ENCODE measurements at regions not wholly inside any gene's neighbourhood (a gene's known extent, or its start where the extent isn't known, plus 50 kb on each side); places are given as distances from the start of the nearest gene placed in this dataset.

DNA sequence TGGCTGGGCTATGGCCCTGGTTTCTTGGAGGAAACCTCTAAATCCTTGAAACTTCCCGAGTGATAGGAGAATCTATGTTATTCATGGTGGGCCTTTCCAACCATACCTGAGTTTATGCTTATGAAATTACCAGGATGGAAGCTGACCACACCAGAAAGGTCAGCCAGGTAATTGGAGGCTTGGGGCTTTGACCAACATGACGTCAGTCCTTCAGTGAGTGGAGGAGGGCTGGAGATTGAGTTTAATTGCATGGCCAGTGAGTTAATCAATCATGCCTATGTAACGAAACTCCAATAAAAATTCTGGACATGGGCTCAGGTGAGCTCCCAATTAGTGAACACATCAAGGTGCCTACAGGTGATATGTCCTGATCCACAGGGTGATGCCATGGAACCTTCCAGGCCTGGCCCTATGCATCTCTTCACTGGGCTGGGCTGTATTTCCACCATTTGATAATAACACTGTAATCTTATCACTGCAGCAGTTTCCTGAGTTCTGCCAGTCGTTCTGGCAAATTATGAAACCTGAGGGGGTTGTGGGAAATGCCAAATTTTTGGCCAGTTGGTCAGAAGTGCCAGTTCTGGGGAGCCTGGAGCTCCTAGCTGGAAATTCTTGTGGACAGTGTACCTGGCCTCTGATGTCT is 106.5 kb downstream of the CDH26 start:
- Histone ChIP-seq H3K27me3 (ENCODE audit: control insufficient read depth in 1 of 2, insufficient read depth in 2 of 2, low read length in 2 of 2) (no peaks in the 10 kb centered on the region), H3K4me1 (ENCODE audit: insufficient read depth, low read length) (peaks cover 16% of the 10 kb centered on the region), H3K9me3 (ENCODE audit: control insufficient read depth in 1 of 2, insufficient read depth in 1 of 2, low read length in 2 of 2) (no peaks in the 10 kb centered on the region), H3K4me3 (ENCODE audit: low read length) (no peak overlapping the region), H3K36me3 (ENCODE audit: insufficient read depth, low read length) (no peaks in the 10 kb centered on the region), H3K27ac (ENCODE audit: low read depth in 1 of 2, low read length in 2 of 2) (no peak overlapping the region)
- intact Hi-C loops (cut with DNase I, micrococcal nuclease) = no loop called here
- H3K9me3 Mint-ChIP-seq = no peaks in the 10 kb centered on the region
- CTCF ChIA-PET = no interaction called here
- no peak for TF ChIP-seq CTCF (IDR thresholded peaks at IDR 0.05)
- H3K36me3 Mint-ChIP-seq (ENCODE audit: low read depth) = no peaks in the 10 kb centered on the region
- no peak overlapping the region for H3K4me3 Mint-ChIP-seq
- POLR2A ChIA-PET = no interaction called here
- H3K27ac Mint-ChIP-seq = no peak overlapping the region
- peaks cover 17% of the 10 kb centered on the region for H3K4me1 Mint-ChIP-seq (ENCODE audit: low read depth)
- no peaks in the 10 kb centered on the region for H3K27me3 Mint-ChIP-seq
- ATAC-seq (ENCODE audit: poor library complexity) (no peak), DNase-seq (no peak)

DNA sequence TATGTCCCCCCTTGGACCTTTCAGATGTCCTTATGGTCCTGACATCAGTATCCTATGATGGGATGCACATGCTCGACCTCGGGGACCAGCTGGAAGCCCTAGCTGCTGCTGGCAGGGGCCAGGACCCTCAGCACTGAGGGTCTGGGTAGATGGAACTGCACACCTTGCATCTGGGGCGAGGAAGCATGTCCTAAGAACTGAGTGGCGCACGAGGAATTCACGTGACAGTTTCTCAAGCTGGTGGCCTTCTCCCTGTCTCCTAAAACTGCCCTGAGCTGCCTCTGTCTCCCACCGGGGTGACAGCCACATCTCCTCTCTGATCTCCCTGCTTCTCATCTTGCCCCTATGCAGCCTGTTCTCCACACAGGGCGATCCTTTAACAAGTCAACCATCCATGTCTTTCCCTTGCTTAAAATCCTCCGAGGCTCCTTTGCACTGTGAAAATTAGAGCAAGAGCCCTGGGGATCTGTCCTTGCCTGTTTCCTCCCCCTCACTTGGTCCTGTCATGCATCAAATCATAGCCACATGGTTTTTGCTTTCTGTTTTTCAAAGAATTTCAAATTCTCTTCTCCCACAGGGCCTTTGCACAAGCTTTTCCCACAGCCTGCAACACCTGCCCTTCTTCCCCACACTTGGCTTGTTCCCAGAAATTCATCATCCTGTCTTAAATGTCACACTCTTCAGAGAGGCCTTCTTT is 107.7 kb downstream of the CDH26 start:
- intact Hi-C loops (cut with DNase I, micrococcal nuclease) = no loop called here
- no peak for ATAC-seq (ENCODE audit: poor library complexity)
- Mint-ChIP-seq H3K4me1 (ENCODE audit: low read depth) (peaks cover 17% of the 10 kb centered on the region), H3K9me3 (no peaks in the 10 kb centered on the region), H3K27me3 (no peaks in the 10 kb centered on the region), H3K27ac (no peak overlapping the region), H3K36me3 (ENCODE audit: low read depth) (no peaks in the 10 kb centered on the region), H3K4me3 (no peak overlapping the region)
- no peak for TF ChIP-seq CTCF (IDR thresholded peaks at IDR 0.05)
- H3K36me3 ChIP-seq (ENCODE audit: insufficient read depth, low read length) = no peaks in the 10 kb centered on the region
- H3K4me1 ChIP-seq (ENCODE audit: insufficient read depth, low read length) = peaks cover 12% of the 10 kb centered on the region
- H3K27ac ChIP-seq (ENCODE audit: low read depth in 1 of 2, low read length in 2 of 2) = no peak overlapping the region
- CTCF ChIA-PET = no interaction called here
- no peak overlapping the region for H3K4me3 ChIP-seq (ENCODE audit: low read length)
- POLR2A ChIA-PET = no interaction called here
- no peak for DNase-seq
- H3K9me3 ChIP-seq (ENCODE audit: control insufficient read depth in 1 of 2, insufficient read depth in 1 of 2, low read length in 2 of 2) = no peaks in the 10 kb centered on the region
- H3K27me3 ChIP-seq (ENCODE audit: control insufficient read depth in 1 of 2, insufficient read depth in 2 of 2, low read length in 2 of 2) = no peaks in the 10 kb centered on the region

- TF ChIP-seq CTCF (IDR thresholded peaks at IDR 0.05) = no peak
- intact Hi-C loops (cut with DNase I, micrococcal nuclease) = no loop called here
- H3K4me3 Mint-ChIP-seq = no peak overlapping the region
- no peaks in the 10 kb centered on the region for H3K9me3 Mint-ChIP-seq
- Histone ChIP-seq H3K9me3 (ENCODE audit: control insufficient read depth in 1 of 2, insufficient read depth in 1 of 2, low read length in 2 of 2) (no peaks in the 10 kb centered on the region), H3K27ac (ENCODE audit: low read depth in 1 of 2, low read length in 2 of 2) (no peak overlapping the region), H3K4me1 (ENCODE audit: insufficient read depth, low read length) (peaks cover 12% of the 10 kb centered on the region), H3K4me3 (ENCODE audit: low read length) (no peak overlapping the region), H3K36me3 (ENCODE audit: insufficient read depth, low read length) (no peaks in the 10 kb centered on the region), H3K27me3 (ENCODE audit: control insufficient read depth in 1 of 2, insufficient read depth in 2 of 2, low read length in 2 of 2) (no peaks in the 10 kb centered on the region)
- H3K27ac Mint-ChIP-seq = no peak overlapping the region
- peaks cover 17% of the 10 kb centered on the region for H3K4me1 Mint-ChIP-seq (ENCODE audit: low read depth)
- H3K36me3 Mint-ChIP-seq (ENCODE audit: low read depth) = no peaks in the 10 kb centered on the region
- ATAC-seq (ENCODE audit: poor library complexity) = no peak
- DNase-seq = no peak
- POLR2A ChIA-PET = no interaction called here
- CTCF ChIA-PET = no interaction called here
- H3K27me3 Mint-ChIP-seq = no peaks in the 10 kb centered on the region
These were observed 108.2 kb downstream of the CDH26 start for GRCh38 chr20:60066438-60066823.

All from CD4-positive, alpha-beta T cell (primary cell).